HG02885 (cell line): ENCODE measurements at regions not wholly inside any gene's neighbourhood (a gene's known extent, or its start where the extent isn't known, plus 50 kb on each side); places are given as distances from the start of the nearest gene placed in this dataset.

Source experiments
- ATAC-seq: cut with Tn5 transposase; IDR thresholded peaks from one replicate; pipeline ENCODE4 v1.9.1; 2021; ENCODE audit warnings: mild to moderate bottlenecking; ENCODE audit not compliant: unreplicated experiment, poor library complexity

DNA sequence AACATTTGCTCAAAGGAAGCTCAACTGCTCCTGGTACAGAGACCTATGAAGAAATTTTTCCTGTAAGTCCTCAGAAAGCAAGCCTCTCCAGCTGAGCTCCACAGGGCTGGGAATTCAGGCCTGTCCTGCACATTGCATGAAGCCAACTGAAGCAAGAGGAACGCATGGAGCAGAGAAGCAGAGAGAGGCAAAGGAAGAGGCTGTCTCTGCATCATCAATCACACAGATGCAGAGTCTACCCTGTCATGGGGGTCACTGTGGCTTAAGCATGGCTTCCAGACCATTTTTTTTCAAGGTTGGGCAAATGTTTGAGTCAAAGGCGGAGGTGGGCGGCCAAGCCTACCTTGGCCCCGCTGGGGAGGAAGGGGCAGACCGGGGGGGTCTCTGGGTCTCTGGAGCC is 110.3 kb upstream of the MSX1 start:
- ATAC-seq, result no peak

GRCh38 chr4:4746444-4746843 is 113.0 kb upstream of the MSX1 start:
- ATAC-seq, result no peak

DNA sequence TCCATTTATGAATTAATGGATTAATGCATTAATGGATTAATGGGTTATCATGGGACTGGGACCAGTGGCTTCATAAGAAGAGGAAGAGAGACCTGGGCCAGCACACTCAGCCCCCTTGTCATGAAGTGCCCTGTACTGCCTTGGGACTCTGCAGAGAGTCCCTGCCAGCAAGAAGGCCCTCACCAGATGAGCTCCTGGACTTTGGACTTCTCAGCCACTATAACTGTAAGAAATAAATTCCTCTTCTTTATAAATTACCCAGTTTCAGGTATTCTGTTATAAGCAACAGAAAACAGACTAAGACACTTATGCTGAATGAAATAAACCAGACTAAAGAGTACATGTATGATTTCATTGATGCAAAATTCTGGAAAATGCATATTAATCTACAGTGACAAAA is 119.4 kb upstream of the MSX1 start:
- ATAC-seq, result no peak

DNA sequence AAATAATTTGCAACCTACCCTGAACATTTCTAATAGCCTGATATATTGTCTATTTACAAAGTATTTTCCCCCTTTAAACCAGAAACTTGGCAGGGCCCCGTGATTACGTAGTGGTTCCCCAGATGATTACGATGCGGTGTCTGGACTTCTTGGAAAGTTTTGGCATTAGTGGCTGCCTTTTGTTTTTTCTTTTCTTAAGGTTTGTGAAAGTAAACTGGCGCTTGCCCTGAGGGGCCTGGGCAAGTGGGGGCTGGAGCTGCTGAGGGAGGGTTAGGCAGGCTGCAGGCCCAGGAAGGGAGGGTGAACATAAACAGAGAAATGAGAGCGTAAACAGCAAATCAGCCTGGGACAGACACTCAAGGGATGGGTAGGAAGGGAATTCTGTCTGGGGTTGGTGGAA is 123.6 kb upstream of the MSX1 start:
- ATAC-seq, result no peak

DNA sequence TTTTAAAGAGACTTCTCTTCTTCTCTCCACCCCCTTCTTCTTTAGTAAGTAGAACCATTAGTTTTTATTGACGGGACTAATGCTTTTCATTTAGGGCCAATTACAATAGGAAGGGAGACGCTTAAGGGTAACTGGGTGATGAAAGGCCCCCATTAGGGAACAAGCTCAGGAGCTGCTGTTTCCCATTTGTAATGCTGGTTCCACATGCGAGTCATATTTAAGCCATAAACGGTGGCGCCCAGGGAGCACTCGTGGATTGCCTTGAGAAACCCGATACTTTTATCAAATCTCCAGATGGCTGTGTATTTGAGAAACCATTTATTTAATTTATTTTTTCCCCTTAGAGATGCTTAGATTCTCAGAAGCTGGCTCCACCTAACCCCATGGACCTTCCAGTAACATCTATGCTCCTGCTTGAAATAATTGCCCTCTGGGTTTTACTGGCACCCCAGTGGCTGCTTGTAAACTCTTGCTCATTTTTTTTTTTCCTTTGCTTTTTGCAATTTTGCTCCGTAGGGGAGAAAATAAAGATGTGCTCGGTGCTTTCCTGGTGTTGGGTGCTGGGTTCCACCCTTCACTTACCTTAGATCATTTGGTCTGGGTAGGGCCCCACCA is 124.2 kb upstream of the MSX1 start:
- ATAC-seq, result no peak

GRCh38 chr4:4734425-4734824 is 125.0 kb upstream of the MSX1 start:
- no peak for ATAC-seq

DNA sequence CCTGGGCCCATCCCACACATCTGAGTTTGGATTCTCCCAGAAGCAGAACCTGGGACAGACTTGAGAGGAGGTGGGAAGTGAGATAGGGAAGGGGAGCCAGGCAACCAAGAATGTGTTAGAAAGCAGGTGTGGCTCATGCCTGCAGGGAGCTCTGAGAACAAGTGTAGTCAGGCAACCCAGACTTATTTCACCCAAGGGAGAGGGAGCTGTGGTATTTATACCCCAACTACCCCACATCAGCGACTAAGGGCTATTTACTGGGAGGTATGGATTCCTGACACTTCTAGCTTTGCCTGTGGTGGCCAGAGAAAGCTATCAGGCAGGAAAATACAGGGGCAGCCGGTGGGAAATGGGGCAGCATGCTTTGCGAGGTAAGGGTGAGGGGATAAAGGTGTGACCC is 125.8 kb upstream of the MSX1 start:
- no peak for ATAC-seq

GRCh38 chr4:4730249-4730648 is 129.2 kb upstream of the MSX1 start:
- no peak for ATAC-seq

GRCh38 chr4:4729206-4729605 is 130.3 kb upstream of the MSX1 start:
- ATAC-seq, result no peak

DNA sequence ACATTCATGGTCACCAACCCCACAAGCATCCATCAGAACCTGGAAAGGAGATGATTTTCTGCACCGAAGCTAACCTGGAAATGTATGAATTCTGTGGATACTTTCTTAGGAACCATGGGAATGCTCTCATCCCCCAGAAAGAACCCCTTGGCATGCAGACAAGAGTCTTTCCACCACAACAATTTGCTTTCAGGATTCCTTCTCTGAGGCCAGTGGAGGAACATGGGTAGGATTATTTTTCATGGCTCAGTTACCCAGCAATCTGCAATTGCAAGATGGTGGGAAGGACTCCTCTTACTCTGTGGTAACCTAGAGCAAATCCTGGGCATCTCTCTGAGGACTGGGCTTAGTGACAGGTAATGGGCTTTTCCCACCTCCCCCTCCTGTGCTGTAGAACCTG is 131.9 kb upstream of the MSX1 start:
- no peak for ATAC-seq

DNA sequence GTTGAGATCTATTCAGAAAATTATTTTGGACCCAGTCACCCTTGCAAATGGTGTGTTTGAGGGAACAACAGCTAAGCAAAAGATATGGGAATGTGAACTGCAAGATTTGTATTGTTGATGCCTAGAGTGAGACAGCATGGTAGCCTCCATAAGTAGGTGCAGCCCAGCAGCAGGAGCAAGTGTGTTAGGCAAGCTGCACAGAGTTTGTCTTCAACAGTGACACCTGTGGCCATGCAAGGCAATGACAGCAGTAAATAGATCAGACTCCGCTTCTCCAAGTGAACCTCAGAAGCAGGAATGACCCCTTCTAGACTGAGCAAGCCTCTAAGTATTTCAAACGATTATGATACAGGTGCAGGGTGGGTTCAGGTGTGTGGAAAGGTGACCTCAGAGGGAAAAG is 133.4 kb upstream of the MSX1 start:
- no peak for ATAC-seq

- no peak for ATAC-seq
These were observed 135.1 kb upstream of the MSX1 start for GRCh38 chr4:4724321-4724720.

DNA sequence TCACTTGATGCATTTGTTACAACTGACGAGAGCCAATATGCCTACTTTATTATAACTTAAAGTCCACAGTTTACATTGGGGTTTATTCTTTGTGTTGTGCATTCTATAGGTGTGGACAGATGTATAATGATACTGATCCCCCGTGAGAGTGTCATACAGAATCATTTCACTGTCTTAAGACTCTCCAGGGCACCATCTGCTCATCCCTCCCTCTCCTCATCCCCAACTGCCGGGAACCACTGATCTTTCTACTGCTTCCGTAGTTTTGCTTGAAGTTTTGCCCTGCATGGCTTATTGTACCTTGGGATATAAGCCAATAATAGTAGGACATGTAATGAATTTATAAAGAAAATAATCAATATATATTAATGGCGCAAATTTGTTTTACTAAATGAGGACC is 137.8 kb upstream of the MSX1 start:
- no peak for ATAC-seq

GRCh38 chr4:4720646-4721045 is 138.8 kb upstream of the MSX1 start:
- ATAC-seq, result no peak

- ATAC-seq, result no peak
These were observed 140.0 kb upstream of the MSX1 start for GRCh38 chr4:4719436-4719835.

GRCh38 chr4:4717692-4718091 is 141.8 kb upstream of the MSX1 start:
- ATAC-seq, result no peak

DNA sequence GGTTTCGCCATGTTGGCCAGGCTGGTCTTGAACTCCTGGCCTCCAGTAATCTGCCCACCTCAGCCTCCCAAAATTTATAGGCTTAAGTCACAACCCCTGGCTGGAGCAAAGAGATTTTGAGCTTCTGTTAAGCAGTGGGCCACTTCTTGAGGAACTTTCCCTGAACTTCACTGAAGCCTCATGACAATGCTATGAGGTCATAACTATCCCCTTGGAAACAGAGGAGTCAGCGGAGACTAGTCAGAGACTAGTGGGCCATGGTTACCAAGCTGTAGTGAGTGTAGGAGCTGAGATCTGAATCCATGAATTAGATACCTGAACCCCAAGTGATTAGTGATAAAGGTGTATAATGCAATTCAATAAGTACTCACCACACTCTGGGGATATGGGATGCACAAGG is 145.1 kb upstream of the MSX1 start:
- ATAC-seq, result no peak

- no peak for ATAC-seq
These were observed 146.5 kb upstream of the MSX1 start for GRCh38 chr4:4712800-4713528.

- ATAC-seq, result no peak
These were observed 147.6 kb upstream of the MSX1 start for GRCh38 chr4:4711902-4712301.

DNA sequence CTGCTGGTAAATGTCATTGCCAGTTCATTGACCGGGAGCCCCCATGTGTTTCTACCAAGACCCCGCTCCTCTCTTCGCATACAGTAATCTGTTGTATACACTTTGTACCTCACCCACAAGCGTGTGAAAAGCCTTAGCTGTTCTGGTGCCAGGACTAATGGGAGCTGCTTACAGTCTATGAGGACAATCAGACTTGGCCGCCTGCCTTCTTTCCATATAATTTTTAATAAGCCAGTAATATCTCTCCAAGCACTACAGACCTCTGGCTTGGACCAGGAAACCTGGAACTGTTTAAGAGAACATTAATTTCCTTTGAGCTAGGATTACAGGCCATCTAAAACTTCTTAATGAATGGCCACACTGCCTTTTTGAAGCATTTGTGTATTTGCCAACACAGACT is 149.7 kb upstream of the MSX1 start:
- no peak for ATAC-seq

DNA sequence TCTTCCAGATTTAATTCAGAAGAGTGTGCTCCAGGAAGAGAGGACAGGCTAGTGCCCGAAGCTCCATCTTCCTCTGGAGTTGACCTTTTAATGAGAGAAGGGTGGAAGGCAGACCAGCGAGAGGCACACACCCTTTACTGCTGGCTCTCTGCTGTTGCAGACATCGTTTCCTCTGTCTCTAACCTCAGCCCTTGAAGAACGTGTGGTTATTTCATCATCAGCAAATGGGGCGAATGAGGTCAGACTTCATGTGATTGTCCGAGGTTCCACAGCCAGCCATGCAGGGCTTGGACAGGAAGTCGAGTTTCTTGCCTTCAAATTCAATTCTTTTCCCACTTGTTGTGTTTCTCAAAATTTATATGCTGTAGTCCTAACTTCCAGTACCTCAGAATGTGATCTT is 155.2 kb upstream of the MSX1 start:
- ATAC-seq, result no peak

GRCh38 chr4:4697584-4697983 is 155.7 kb upstream of the STX18 start:
- no peak for ATAC-seq
